Heart right ventricle (tissue), 16 donors: ENCODE measurements at regions not wholly inside any gene's neighbourhood (a gene's known extent, or its start where the extent isn't known, plus 50 kb on each side); places are given as distances from the start of the nearest gene placed in this dataset.

Source experiments
- ATAC-seq, 8 donors: fragments of 200-7000 bp; cut with Tn5 transposase; one replicate each; pipeline ENCODE4 v1.9.1; 2020; ENCODE audit warnings: mild to moderate bottlenecking in 8 of 8, moderate library complexity in 8 of 8, moderate number of reproducible peaks in 1 of 8
- DNase-seq, 2 donors: peaks; one replicate each; pipeline ENCODE4 v3.0.0-alpha.2; 2020
- H3K27ac ChIP-seq, 10 donors: fragments of 200-600 bp; sonication (generic) in 2 of 10; one replicate each; pipeline versions ENCODE4 v1.5.0 to v1.8.0; 2020 to 2022; ENCODE audit warnings: mild to moderate bottlenecking in 3 of 10
- H3K27me3 ChIP-seq, 7 donors: fragments of 200-600 bp; one replicate each; pipeline ENCODE4 v1.8.0; 2021 to 2022; ENCODE audit warnings: mild to moderate bottlenecking in 2 of 7
- H3K36me3 ChIP-seq, 9 donors: fragments of 200-600 bp; sonication (generic) in 1 of 9; one replicate each; pipeline versions ENCODE4 v1.5.0 to v1.8.0; 2020 to 2022; ENCODE audit warnings: mild to moderate bottlenecking in 2 of 9
- H3K4me1 ChIP-seq, 9 donors: fragments of 200-600 bp; sonication (generic) in 1 of 9; one replicate each; pipeline versions ENCODE4 v1.5.0 to v1.8.0; 2020 to 2022; ENCODE audit warnings: mild to moderate bottlenecking in 4 of 9
- H3K4me3 ChIP-seq, 10 donors: fragments of 200-600 bp; sonication (generic) in 2 of 10; one replicate each; pipeline versions ENCODE4 v1.5.0 to v1.8.0; 2020 to 2022; ENCODE audit warnings: mild to moderate bottlenecking in 7 of 10, moderate library complexity in 2 of 10
- H3K9me3 ChIP-seq, 11 donors: fragments of 200-600 bp in 10 of 11; sonication (generic) in 2 of 11; one replicate each; pipeline versions ENCODE4 v1.5.0 to v1.8.0; 2013 to 2022; ENCODE audit warnings: mild to moderate bottlenecking in 2 of 11, control low read depth in 1 of 11, moderate library complexity in 1 of 11
- WGBS, 2 donors: extraction: QIAGEN DNeasy Blood & Tissue Kit; methylation state at CpG; one replicate each; pipeline ENCODE4 v1.1.7; 2013; ENCODE audit warnings: inconsistent platforms in 1 of 2; 5-methylcytosine and 5-hydroxymethylcytosine counted together
- intact Hi-C, 10 donors: fragments of 100-400 bp; cut with DNase I; formaldehyde crosslinking; loops; one replicate each; pipeline versions ENCODE4 v1.11.1 to v1.14.2; 2022
- TF ChIP-seq, protein P1 (sequence below), 9 donors: fragments of 200-600 bp; sonication (generic) in 2 of 9; IDR thresholded peaks; one replicate each; pipeline versions ENCODE4 v1.5.0 to v1.8.0; 2021 to 2022; ENCODE audit warnings: antibody characterized with exemption in 9 of 9, mild to moderate bottlenecking in 5 of 9, moderate library complexity in 1 of 9
- donor health status: Arrhythmogenic right ventricular cardiomyopathy.
- donor health status: ischemic (EF 13 %, LVEDD 7.1; RV severe dilation, severe dysfunction).
- donor health status: healthy with polysubstance abuse.
- donor health status: DM: no; HTN: yes; CAD: no.
- donor health status: DM: no; HTN: no; CAD: no.
- donor health status: ischemic (EF 25% LVEDD 6.9; RV normal size, moderate dysfunction).
- donor health status: ischemic (EF 25% LVEDD 5.7; RV mildly dilated, moderate dysfunction).
- donor health status: healthy.
- donor health status: DM: yes; HTN: yes; CAD: no.
- donor health status: Ischemic cardiomyopathy.
- donor health status: ischemic (EF 35%, LVEDD 5.7; RV mildly dilated, moderate dysfunction).
- donor health status: nonischemic (EF 11% LVEDD 7.7; RV severe dilation, severe dysfunction).
- donor health status: DM: yes; HTN: yes; CAD: no.
- donor health status: PGD.
- donor health status: ischemic (EF 29% LVEDD 5.4; RV normal size, mild dysfunction).
- donor health status: nonischemic (EF 23%, LVEDD 6.1; RV moderate dilation, normal function).

DNA sequence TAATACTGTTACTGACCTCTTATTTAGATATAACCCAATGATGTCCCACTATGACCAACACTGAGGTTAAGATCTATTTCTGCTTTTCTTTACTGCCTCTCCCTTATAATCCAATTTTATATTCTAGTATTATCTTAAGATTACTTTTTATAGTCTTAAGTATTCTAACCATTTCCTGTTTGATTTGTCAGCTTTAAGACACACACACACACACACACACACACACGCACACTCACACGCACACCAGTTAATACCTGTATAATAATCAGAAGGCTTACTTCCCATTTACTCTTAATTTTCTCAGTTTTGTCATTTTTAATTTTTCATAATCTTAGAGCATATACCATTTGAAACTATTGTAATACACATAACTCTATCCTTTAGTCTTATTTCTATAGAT, 226.0 kb upstream of the C11orf87 start:
- intact Hi-C loops = no loop called here
- TF ChIP-seq, protein P1, sequence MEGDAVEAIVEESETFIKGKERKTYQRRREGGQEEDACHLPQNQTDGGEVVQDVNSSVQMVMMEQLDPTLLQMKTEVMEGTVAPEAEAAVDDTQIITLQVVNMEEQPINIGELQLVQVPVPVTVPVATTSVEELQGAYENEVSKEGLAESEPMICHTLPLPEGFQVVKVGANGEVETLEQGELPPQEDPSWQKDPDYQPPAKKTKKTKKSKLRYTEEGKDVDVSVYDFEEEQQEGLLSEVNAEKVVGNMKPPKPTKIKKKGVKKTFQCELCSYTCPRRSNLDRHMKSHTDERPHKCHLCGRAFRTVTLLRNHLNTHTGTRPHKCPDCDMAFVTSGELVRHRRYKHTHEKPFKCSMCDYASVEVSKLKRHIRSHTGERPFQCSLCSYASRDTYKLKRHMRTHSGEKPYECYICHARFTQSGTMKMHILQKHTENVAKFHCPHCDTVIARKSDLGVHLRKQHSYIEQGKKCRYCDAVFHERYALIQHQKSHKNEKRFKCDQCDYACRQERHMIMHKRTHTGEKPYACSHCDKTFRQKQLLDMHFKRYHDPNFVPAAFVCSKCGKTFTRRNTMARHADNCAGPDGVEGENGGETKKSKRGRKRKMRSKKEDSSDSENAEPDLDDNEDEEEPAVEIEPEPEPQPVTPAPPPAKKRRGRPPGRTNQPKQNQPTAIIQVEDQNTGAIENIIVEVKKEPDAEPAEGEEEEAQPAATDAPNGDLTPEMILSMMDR (IDR thresholded peaks at IDR 0.05) = no peak
- no peak overlapping the region for H3K27ac ChIP-seq
- H3K27me3 ChIP-seq = no peaks in the 10 kb centered on the region
- ATAC-seq (no peak), DNase-seq (no peak)
- H3K36me3 ChIP-seq = no peaks in the 10 kb centered on the region
- H3K4me1 ChIP-seq = no peaks in the 10 kb centered on the region
- no peak overlapping the region for H3K4me3 ChIP-seq
- WGBS, 2 donors = 81 to 90% methylated on average over 2 of the region's 2 CpGs
- peaks cover 0 to 20% (median 2%) of the 10 kb centered on the region in 11 donors for H3K9me3 ChIP-seq

DNA sequence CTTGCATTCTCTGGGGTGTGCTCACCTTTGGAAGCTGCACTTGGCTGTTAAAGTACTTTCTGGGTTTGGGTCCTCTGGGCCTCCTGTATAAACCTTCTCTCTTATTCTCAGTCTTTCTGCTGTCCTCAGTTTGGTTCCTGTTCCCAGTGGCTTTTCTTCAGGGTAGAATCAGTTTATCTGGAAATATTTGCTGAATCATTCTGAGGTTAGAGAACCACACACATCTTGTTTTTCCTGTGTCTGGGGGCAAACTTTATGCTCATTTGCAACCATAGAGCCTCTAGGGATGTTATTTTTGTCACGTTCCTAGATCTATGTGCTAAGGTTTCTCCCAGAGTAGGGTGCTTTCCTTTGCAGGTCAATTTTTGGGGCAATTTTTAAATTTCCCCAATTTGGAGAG, 224.3 kb upstream of the C11orf87 start:
- no peak for ATAC-seq
- no peak for DNase-seq
- WGBS, 2 donors = 73 to 74% methylated on average over 1 of the region's 1 CpG
- no peak overlapping the region for H3K27ac ChIP-seq
- no peak overlapping the region for H3K4me3 ChIP-seq
- no peaks in the 10 kb centered on the region for H3K27me3 ChIP-seq
- TF ChIP-seq, protein P1 (IDR thresholded peaks at IDR 0.05) = no peak
- H3K36me3 ChIP-seq = no peaks in the 10 kb centered on the region
- intact Hi-C loops = no loop called here
- no peaks in the 10 kb centered on the region for H3K4me1 ChIP-seq
- peaks cover 0 to 3% (median 0%) of the 10 kb centered on the region in 11 donors for H3K9me3 ChIP-seq

DNA sequence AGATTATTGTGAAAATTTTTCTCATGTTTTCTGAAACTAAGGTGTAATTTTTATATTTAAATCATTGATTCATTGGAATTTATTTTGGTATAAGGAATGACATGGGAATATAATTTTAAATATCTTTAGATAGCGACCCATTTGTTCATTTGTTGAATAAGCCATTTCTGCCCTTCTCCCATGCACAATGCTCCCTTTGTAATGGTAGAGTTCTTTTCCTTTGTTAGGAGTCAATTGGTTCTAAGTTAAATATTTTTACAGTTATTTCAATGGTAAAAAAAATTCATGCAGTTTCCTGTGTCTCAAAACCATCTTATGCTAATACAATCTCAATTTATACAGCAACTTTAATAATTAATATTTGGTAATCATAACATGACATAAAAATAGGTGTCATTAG, 218.8 kb upstream of the C11orf87 start:
- TF ChIP-seq, protein P1 (IDR thresholded peaks at IDR 0.05) = no peak
- DNase-seq = no peak
- Histone ChIP-seq H3K27me3 (no peaks in the 10 kb centered on the region), H3K4me3 (no peak overlapping the region), H3K9me3 (peaks cover 0 to 10% (median 0%) of the 10 kb centered on the region in 11 donors), H3K27ac (no peak overlapping the region), H3K36me3 (no peaks in the 10 kb centered on the region), H3K4me1 (no peaks in the 10 kb centered on the region)
- WGBS, 2 donors = 73 to 85% methylated on average over 1 of the region's 1 CpG
- ATAC-seq = no peak
- intact Hi-C loops = no loop called here

DNA sequence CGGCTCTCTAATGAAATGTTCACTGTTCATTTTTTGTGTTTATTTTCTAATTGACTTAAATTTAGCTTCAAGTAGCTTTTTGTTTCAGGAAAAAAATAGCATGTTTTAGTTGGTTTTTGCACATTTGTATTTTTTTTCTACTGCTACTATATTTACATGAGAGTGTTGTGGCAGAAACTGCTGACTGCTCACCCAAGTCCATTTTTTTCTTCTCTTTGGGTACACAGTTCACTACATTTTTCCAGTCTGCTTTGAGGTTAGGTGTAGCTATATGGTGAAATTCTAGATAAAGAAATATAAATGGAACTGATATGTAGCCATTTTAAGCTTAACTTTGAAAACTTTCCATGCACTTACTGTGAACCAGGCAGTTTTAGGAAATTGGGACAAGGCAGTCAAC, 216.7 kb upstream of the C11orf87 start:
- Histone ChIP-seq H3K4me3 (no peak overlapping the region), H3K27ac (no peak overlapping the region), H3K4me1 (no peaks in the 10 kb centered on the region), H3K9me3 (peaks cover 0 to 10% (median 0%) of the 10 kb centered on the region in 11 donors), H3K36me3 (no peaks in the 10 kb centered on the region), H3K27me3 (no peaks in the 10 kb centered on the region)
- ATAC-seq (no peak), DNase-seq (no peak)
- TF ChIP-seq, protein P1 (IDR thresholded peaks at IDR 0.05) = no peak
- intact Hi-C loops = no loop called here
- WGBS, 2 donors = 92 to 94% methylated on average over 1 of the region's 1 CpG
